K562 (cell line): ENCODE measurements at regions not wholly inside any gene's neighbourhood (a gene's known extent, or its start where the extent isn't known, plus 50 kb on each side); places are given as distances from the start of the nearest gene placed in this dataset.

Source experiments
- ATAC-seq: fragments of 200-7000 bp; cut with Tn5 transposase; 3 replicates; pipeline ENCODE4 v1.9.1; 2020; ENCODE audit warnings: moderate library complexity
- BruUV-seq: library from RNA; stranded (reverse); fragments of 400-500 nt; replicated peaks from 2 replicates; lab custom pipeline; 2021; lab: Mats Ljungman, UMichigan
- CTCF ChIA-PET: fragments of 300-600 bp; formaldehyde crosslinking; extraction: SDS; loops from one replicate; lab custom pipeline; 2021; ENCODE audit warnings: low intra/inter-chr PET ratio; lab: Yijun Ruan, JAX
- POLR2A ChIA-PET: fragments of 300-600, 350-650 bp; sonication (Branson Sonifier 250); formaldehyde crosslinking; extraction: SDS; loops from one replicate; lab custom pipeline; 2021; ENCODE audit warnings: antibody characterized with exemption, inconsistent platforms; lab: Yijun Ruan, JAX
- DNase-seq, 4 experiments: peaks; one replicate each; pipeline versions ENCODE4 v3.0.0 to v3.0.0-alpha.2; 2011 to 2018; ENCODE audit warnings: low spot score in 3 of 4, mixed read lengths in 3 of 4; ENCODE audit errors: extremely low read depth in 1 of 4
- FAIRE-seq: peaks from 2 replicates; lab custom pipeline; 2011; peaks lifted over from hg19 to GRCh38; lab: Jason Lieb, UNC
- H2AFZ ChIP-seq: 2 replicates; pipeline ENCODE4 v1.6.0; 2011; ENCODE audit warnings: low read depth, low read length, control low read depth, inconsistent platforms
- H3K27ac ChIP-seq: fragments of 200-600 bp; 3 replicates; pipeline ENCODE4 v1.8.0; 2011; ENCODE audit warnings: low read depth, mild to moderate bottlenecking, control low read depth, inconsistent platforms, low read length, moderate library complexity, mixed read lengths; ENCODE audit errors: extremely low read depth
- H3K27me3 ChIP-seq, 2 experiments: fragments of 300-600 bp in 1 of 2; 2 replicates in 1 of 2; 3 replicates in 1 of 2; pipeline versions ENCODE4 v1.6.0 to v1.8.0; 2011; ENCODE audit warnings: inconsistent platforms in 2 of 2, low read length in 2 of 2, mild to moderate bottlenecking in 1 of 2, mixed read lengths in 1 of 2, moderate library complexity in 1 of 2; ENCODE audit not compliant: control insufficient read depth in 2 of 2, insufficient read depth in 2 of 2
- H3K36me3 ChIP-seq: fragments of 300-600 bp; 3 replicates; pipeline ENCODE4 v1.8.0; 2011; ENCODE audit warnings: mild to moderate bottlenecking, low read length, inconsistent platforms; ENCODE audit not compliant: control insufficient read depth, insufficient read depth
- H3K4me1 ChIP-seq, 2 experiments: fragments of 200-600 bp in 1 of 2; replicated peaks in 1 of 2; 2 replicates in 1 of 2; 3 replicates in 1 of 2; pipeline versions ENCODE4 v1.5.1 to v1.8.0; 2011; ENCODE audit warnings: inconsistent platforms in 2 of 2, low read length in 2 of 2, mild to moderate bottlenecking in 1 of 2, mixed read lengths in 1 of 2, moderate library complexity in 1 of 2; ENCODE audit not compliant: control insufficient read depth in 2 of 2, insufficient read depth in 2 of 2
- H3K4me2 ChIP-seq: 2 replicates; pipeline ENCODE4 v1.6.1; 2011; ENCODE audit warnings: low read length, control low read depth, inconsistent platforms, mixed read lengths; ENCODE audit not compliant: insufficient read depth
- H3K4me3 ChIP-seq: fragments of 200-600 bp; sonication (generic), shearing (Covaris generic); 2 replicates; pipeline ENCODE4 v1.5.1; 2016; ENCODE audit warnings: control low read depth, inconsistent platforms
- H3K79me2 ChIP-seq: fragments of 200-600 bp; 3 replicates; pipeline ENCODE4 v1.8.0; 2011; ENCODE audit warnings: low read length, inconsistent platforms; ENCODE audit not compliant: control insufficient read depth, insufficient read depth
- H3K9ac ChIP-seq, 2 experiments: 2 replicates each; pipeline versions ENCODE4 v1.6.0 to v1.6.1; 2011; ENCODE audit warnings: low read depth in 2 of 2, low read length in 2 of 2, control low read depth in 1 of 2, inconsistent platforms in 1 of 2, mild to moderate bottlenecking in 1 of 2, mixed read lengths in 1 of 2; ENCODE audit not compliant: insufficient read depth in 1 of 2
- H3K9me1 ChIP-seq: one replicate; pipeline ENCODE4 v1.6.0; 2011; ENCODE audit warnings: inconsistent platforms, mild to moderate bottlenecking, low read length, moderate library complexity; ENCODE audit not compliant: control insufficient read depth, insufficient read depth
- H3K9me3 ChIP-seq: replicated peaks from 2 replicates; pipeline ENCODE4 v1.5.1; 2011; ENCODE audit warnings: low read depth, low read length, inconsistent platforms; ENCODE audit not compliant: control insufficient read depth, insufficient read depth
- H4K20me1 ChIP-seq: replicated peaks from 2 replicates; pipeline ENCODE4 v1.6.1; 2011; ENCODE audit warnings: low read length, inconsistent platforms, mixed read lengths; ENCODE audit not compliant: control insufficient read depth, insufficient read depth
- BCOR ChIP-seq: fragments of 450-650 bp; IDR thresholded peaks from 2 replicates; pipeline ENCODE4 v1.6.1; 2016
- CSDE1 ChIP-seq, 2 experiments: fragments of 450-650 bp; IDR thresholded peaks; 2 replicates each; pipeline ENCODE4 v1.6.1; 2016; ENCODE audit warnings: mild to moderate bottlenecking in 1 of 2
- GTF2B ChIP-seq: IDR thresholded peaks from 2 replicates; pipeline ENCODE4 v1.6.1; 2011; ENCODE audit not compliant: insufficient read length; ENCODE audit errors: extremely low read depth
- HDAC8 ChIP-seq: fragments of 450-650 bp; IDR thresholded peaks from 2 replicates; pipeline ENCODE4 v1.6.1; 2016; ENCODE audit warnings: mild to moderate bottlenecking, missing genetic modification characterization, moderate library complexity, missing compliant biosample characterization
- KDM4B ChIP-seq, 2 experiments: fragments of 450-650 bp in 1 of 2; sonication (generic) in 1 of 2; IDR thresholded peaks; 2 replicates each; pipeline ENCODE4 v1.6.1; 2016 to 2017; ENCODE audit warnings: borderline replicate concordance in 2 of 2, antibody characterized with exemption in 1 of 2, low read depth in 1 of 2, mild to moderate bottlenecking in 1 of 2
- TCF7 ChIP-seq: sonication (generic); IDR thresholded peaks from 2 replicates; pipeline ENCODE4 v1.6.1; 2016; ENCODE audit warnings: antibody characterized with exemption, borderline replicate concordance
- TCFL5 ChIP-seq: fragments of 250-450 bp; sonication (Bioruptor Pico); conservative IDR thresholded peaks from 2 replicates; pipeline ENCODE4 v1.6.1; 2021; ENCODE audit warnings: mild to moderate bottlenecking, moderate library complexity, matching md5 sums
- THRB ChIP-seq: fragments of 450-650 bp; formaldehyde crosslinking; conservative IDR thresholded peaks from 2 replicates; pipeline ENCODE4 v1.4.0; 2022; ENCODE audit warnings: mild to moderate bottlenecking, missing genetic modification characterization
- ZSCAN29 ChIP-seq: fragments of 450-650 bp; IDR thresholded peaks from 2 replicates; pipeline ENCODE4 v1.6.1; 2017
- WGBS: fragments of 100-300 bp; shearing (Covaris generic); methylation state at CpG from one replicate; pipeline ENCODE4 v1.1.6; 2016; ENCODE audit warnings: low coverage, mixed read lengths; ENCODE audit not compliant: insufficient coverage; ENCODE audit errors: missing lambda C conversion rate; 5-methylcytosine and 5-hydroxymethylcytosine counted together
- in situ Hi-C: fragments of 300-500 bp; cut with MboI; formaldehyde crosslinking; loops from 4 replicates; pipeline ENCODE4 v1.15.0; 2018; ENCODE audit warnings: inconsistent platforms, mixed read lengths
- intact Hi-C: fragments of 100-400 bp; cut with micrococcal nuclease; formaldehyde crosslinking; loops from 2 replicates; pipeline ENCODE4 v1.14.2; 2022
- TF ChIP-seq, protein P1 (sequence below): fragments of 200-800 bp; sonication (Bioruptor generic); IDR thresholded peaks from 2 replicates; pipeline ENCODE4 v1.6.1; 2017; ENCODE audit warnings: missing genetic modification characterization, missing compliant biosample characterization
- TF ChIP-seq, protein P2 (sequence below): fragments of 450-650 bp; IDR thresholded peaks from 2 replicates; pipeline ENCODE4 v1.6.1; 2016
- TF ChIP-seq, protein P3 (sequence below): fragments of 250-450 bp; sonication (Bioruptor Pico); IDR thresholded peaks from 2 replicates; pipeline ENCODE4 v1.4.0; 2020; ENCODE audit warnings: borderline replicate concordance
- TF ChIP-seq, protein P4 (sequence below): fragments of 450-650 bp; IDR thresholded peaks from 2 replicates; pipeline ENCODE4 v1.6.1; 2016; ENCODE audit warnings: antibody characterized with exemption

DNA sequence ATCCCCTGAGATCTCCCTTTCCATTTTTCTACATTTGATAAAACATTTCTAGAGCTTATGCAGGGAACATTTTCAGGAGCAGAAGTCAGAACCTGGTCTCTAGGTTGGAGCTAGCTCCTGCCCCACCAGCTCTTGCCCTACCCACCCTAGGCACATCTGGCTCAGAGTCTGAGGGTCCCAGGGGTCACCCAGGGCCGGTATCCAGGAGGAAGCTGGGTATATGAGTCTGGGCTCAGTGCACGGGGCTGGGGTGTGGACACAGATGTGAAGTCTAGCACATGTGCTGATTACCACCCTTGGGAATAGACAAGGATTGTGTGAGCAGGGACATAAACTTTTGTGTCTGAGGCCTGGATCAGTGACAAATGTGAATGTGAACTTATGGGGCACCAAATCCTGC is 95.4 kb downstream of the MATN1 start:
- Histone ChIP-seq H4K20me1 (no peaks in the 10 kb centered on the region), H3K4me2 (no peak overlapping the region), H3K9me3 (no peaks in the 10 kb centered on the region), H3K4me1 (no peaks in the 10 kb centered on the region), H3K27ac (no peak overlapping the region), H3K79me2 (no peaks in the 10 kb centered on the region), H3K27me3 (no peaks in the 10 kb centered on the region; a peak in 1 of 5 replicates), H3K9me1 (no peaks in the 10 kb centered on the region), H3K36me3 (no peaks in the 10 kb centered on the region), H3K9ac (no peak overlapping the region), H2AFZ (no peak overlapping the region), H3K4me3 (no peak overlapping the region)
- DNase-seq (no peak), FAIRE-seq (no peak), ATAC-seq (no peak)
- no TSS peak for BruUV-seq
- CTCF ChIA-PET: no interaction called here
- WGBS: 0% methylated on average over 2 of the region's 2 CpGs
- in situ Hi-C loops (no loop called here), intact Hi-C loops (no loop called here)
- POLR2A ChIA-PET: interaction anchor here (1.0 to 2.6 kb wide), 2 partner anchors 15 to 25 kb away, joined by 3 to 9 read pairs; no protein-coding TSS in a partner anchor
- TF ChIP-seq, protein P1, sequence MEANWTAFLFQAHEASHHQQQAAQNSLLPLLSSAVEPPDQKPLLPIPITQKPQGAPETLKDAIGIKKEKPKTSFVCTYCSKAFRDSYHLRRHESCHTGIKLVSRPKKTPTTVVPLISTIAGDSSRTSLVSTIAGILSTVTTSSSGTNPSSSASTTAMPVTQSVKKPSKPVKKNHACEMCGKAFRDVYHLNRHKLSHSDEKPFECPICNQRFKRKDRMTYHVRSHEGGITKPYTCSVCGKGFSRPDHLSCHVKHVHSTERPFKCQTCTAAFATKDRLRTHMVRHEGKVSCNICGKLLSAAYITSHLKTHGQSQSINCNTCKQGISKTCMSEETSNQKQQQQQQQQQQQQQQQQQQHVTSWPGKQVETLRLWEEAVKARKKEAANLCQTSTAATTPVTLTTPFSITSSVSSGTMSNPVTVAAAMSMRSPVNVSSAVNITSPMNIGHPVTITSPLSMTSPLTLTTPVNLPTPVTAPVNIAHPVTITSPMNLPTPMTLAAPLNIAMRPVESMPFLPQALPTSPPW (CRISPR knock-in tag): no peak
- TF ChIP-seq KDM4B (IDR thresholded peaks at IDR 0.05; ENCODE audit: borderline replicate concordance in 2 of 2, low read depth in 1 of 2) (no peak), GTF2B (no peak), THRB (no peak), BCOR (no peak), TCFL5 (CRISPR knock-in tag) (no peak), ZSCAN29 (no peak), HDAC8 (tag) (no peak), TCF7 (no peak), CSDE1 (IDR thresholded peaks at IDR 0.05) (no peak)
- TF ChIP-seq, protein P2, sequence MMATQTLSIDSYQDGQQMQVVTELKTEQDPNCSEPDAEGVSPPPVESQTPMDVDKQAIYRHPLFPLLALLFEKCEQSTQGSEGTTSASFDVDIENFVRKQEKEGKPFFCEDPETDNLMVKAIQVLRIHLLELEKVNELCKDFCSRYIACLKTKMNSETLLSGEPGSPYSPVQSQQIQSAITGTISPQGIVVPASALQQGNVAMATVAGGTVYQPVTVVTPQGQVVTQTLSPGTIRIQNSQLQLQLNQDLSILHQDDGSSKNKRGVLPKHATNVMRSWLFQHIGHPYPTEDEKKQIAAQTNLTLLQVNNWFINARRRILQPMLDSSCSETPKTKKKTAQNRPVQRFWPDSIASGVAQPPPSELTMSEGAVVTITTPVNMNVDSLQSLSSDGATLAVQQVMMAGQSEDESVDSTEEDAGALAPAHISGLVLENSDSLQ: no peak
- TF ChIP-seq, protein P3, sequence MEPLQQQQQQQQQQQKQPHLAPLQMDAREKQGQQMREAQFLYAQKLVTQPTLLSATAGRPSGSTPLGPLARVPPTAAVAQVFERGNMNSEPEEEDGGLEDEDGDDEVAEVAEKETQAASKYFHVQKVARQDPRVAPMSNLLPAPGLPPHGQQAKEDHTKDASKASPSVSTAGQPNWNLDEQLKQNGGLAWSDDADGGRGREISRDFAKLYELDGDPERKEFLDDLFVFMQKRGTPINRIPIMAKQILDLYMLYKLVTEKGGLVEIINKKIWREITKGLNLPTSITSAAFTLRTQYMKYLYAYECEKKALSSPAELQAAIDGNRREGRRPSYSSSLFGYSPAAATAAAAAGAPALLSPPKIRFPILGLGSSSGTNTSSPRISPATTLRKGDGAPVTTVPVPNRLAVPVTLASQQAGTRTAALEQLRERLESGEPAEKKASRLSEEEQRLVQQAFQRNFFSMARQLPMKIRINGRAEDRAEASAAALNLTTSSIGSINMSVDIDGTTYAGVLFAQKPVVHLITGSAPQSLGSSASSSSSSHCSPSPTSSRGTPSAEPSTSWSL (CRISPR knock-in tag): no peak
- TF ChIP-seq, protein P4, sequence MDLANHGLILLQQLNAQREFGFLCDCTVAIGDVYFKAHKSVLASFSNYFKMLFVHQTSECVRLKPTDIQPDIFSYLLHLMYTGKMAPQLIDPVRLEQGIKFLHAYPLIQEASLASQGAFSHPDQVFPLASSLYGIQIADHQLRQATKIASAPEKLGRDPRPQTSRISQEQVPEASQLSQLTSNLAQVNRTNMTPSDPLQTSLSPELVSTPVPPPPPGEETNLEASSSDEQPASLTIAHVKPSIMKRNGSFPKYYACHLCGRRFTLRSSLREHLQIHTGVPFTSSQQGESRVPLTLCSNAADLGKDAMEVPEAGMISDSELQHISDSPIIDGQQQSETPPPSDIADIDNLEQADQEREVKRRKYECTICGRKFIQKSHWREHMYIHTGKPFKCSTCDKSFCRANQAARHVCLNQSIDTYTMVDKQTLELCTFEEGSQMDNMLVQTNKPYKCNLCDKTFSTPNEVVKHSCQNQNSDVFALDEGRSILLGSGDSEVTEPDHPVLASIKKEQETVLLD: no peak
